Stimulated activated naive CD4-positive, alpha-beta T cell treated with Interleukin-2 at 50 U/mL for 16 hours (primary cell): ENCODE measurements at regions not wholly inside any gene's neighbourhood (a gene's known extent, or its start where the extent isn't known, plus 50 kb on each side); places are given as distances from the start of the nearest gene placed in this dataset.

Experiments used
- DNase-seq: peaks from one replicate; lab custom pipeline; 2025; lab: John Stamatoyannopoulos, UW

- no peak for DNase-seq
These were observed 1165.2 kb upstream of the PRKX start for GRCh38 chrX:4878640-4879039.

- DNase-seq: no peak
These were observed 1162.8 kb upstream of the PRKX start for GRCh38 chrX:4876268-4876667.

GRCh38 chrX:4851534-4851933, 1138.1 kb upstream of the PRKX start:
- DNase-seq: no peak

GRCh38 chrX:4850312-4850711, 1136.9 kb upstream of the PRKX start:
- no peak for DNase-seq

DNA sequence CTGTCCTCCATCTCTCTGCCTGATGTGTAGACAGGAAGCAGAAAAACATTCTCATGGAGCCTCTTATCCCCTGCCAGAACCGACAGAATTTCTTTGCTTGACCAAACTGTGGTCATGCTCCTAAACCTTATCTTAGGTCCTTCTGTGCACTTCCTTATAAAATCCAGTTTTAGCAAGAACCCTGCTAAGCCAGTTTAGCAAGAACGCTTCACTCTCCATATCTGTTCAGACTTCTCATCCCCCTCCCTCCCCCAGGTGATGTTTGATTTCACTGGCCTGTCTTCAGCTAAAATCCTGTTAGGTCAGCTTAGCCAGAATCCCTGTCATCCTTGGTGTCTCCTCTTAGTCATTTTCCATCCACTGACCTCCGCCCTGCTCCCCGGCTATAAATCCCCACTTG, 1130.9 kb upstream of the PRKX start:
- no peak for DNase-seq

DNA sequence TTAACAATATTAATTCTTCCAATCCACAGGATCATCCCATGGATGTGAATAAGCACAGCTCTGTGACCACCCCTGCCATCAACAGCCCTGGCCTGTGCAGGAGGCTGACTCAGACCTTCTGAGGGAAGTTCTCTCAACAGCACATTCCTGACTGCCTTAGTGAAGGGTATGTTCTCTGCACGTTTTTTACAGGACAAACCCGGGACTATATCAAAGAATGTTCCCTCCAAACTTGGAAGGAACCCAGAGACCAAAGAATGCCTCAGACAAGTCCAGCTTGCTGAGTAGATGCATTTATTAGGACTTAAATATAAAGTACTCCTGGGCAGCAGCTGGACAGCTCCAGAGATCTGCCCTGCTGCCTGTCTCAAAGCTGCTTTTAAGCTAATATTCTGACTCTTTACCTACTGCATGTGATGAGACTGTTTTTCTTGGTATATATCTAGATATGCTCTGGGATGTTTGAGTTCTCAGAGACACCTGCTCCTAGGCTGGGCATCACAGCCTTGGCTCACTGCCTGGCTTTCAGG, 1127.8 kb upstream of the PRKX start:
- no peak for DNase-seq

DNA sequence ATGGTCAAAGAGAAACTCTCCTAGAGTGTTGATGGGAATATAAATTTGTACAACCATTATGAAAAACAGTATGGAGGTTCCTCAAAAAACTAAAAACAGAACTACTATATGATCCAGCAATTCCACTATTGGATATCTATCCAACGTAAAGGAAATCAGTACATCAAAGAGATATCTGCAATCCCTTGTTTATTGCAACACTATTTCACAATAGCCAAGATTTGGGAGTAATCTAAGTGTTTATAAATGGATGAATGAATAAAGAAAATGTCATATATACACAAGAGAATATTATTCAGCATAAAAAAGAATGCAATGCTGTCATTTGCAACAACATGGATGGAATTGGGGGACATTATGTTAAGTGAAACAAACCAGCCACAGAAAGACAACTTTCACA, 1118.1 kb upstream of the PRKX start:
- DNase-seq: no peak

DNA sequence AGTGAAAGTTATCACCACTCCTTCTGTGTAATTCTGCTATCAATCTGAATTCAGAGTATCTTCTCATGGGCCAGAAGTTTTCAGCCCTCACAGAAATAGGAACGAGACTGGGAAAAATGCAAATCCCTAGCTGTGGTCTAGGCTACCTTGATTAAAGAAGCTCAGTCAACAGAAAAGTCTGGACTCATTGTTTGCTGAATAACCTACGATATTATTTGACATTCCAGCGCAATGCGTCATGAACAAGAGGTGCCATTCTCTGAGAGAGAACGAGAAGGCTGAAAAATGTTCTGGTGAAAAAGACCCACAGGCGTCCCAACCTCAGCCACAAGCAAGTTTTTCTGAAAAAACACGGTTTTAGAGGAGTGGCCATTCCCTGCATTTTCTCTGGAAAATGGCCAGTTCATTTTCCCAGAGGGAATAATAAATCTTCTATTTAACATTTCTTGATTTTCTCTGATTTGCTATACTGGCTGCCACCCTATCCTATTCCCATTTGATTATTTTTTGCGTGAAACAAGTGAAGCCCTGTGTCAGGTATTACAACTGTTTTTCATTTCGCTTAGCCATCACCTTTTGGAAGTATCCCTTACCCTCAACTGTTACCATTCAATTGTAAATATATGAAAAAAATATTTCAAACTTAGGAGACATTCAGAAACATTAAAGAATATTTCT, 1117.6 kb upstream of the PRKX start:
- DNase-seq: no peak

DNA sequence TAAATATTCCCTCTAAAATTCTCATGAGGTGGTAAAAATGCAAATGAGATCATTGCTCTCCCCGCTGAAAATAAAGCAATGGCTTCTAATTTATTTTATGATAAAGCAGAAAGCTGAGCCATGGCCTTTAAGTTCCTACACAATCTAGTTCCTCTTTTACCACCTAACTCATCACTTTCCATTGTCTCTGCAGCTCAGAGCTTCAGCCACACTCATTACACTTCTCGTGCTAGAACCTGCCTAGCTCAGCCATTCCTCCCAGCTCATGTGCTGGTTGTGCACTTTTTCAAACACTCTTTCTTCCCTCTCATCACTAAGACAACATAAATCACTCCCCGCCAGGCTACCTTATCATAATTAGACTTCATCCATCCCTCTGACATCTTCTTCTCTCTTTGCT, 1112.1 kb upstream of the PRKX start:
- DNase-seq: no peak

GRCh38 chrX:4809571-4809970, 1096.1 kb upstream of the PRKX start:
- DNase-seq: no peak

DNA sequence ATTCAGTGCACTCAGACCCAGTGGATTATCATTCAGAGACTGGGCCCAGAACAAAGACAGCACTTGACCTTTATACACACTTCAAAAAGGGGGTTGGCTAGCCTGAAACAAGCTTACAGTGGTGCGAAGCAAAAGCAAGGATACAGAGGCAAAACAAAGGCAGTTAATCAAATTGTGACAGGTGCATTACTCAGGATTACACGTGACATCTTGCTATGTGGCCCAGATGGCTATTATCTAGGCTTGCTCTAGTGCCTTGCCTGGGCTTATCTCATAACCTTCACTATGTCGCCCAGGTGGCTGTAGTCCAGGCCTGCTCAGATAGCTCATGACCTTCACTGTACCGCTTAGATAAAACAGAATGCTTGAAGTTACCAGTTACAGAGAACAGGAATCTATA, 1092.1 kb upstream of the PRKX start:
- DNase-seq: no peak

DNA sequence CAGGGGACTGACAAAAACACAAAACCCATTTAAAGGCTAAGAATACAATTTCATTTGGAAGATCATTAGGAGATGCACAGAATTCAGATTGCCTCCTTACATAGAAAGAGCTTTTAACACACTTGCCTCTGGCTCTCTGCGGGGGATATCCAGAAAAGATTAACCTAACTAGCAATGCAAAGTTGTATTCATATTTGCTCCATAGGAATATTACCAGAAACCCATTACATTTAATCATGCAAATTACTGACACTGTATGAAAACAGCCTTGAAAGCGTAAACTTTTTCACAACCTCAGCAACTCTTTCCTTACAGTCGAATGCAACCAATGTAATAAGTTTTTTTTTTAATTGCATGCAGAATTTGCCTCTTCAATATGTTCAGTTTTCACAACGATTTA, 1087.3 kb upstream of the PRKX start:
- no peak for DNase-seq

DNA sequence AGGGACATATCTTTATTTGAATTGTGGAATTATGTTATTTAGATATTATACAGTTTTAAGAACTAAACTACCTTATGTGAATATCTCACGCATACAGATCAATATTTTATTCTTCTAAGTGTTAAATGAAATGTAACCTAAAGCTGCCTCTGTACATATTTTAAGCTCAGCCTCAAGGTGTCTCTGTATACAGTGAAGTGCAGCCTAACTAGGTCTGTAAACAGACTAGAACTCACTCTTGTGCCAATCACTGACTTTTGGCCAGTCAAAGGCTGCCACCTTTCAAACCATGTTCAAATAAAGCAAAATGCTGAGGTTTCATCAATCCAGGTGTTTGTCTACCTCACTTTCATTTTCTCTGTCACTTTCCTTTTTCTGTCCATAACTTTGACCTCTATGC, 1074.5 kb upstream of the PRKX start:
- DNase-seq: no peak

DNA sequence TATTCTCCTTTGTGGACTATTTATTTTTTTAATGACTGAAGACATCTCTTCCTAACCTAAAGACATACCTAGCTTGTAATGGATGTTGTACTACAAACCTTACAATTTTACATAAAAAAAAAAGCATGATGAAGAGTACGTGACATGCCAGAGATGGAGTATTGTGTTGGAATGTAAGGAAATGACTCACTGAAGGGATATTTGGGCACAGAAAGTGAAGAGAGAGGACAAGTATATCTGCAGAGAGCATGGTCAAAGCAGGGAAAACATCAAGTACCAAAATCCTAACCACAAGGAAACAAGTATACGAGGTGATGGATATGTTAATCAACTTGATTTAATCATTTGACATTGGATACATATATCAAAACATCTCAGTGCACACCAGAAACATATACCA, 1051.4 kb upstream of the PRKX start:
- no peak for DNase-seq

GRCh38 chrX:4762196-4762595, 1048.7 kb upstream of the PRKX start:
- DNase-seq: no peak

GRCh38 chrX:4754878-4755604, 1041.6 kb upstream of the PRKX start:
- no peak for DNase-seq

DNA sequence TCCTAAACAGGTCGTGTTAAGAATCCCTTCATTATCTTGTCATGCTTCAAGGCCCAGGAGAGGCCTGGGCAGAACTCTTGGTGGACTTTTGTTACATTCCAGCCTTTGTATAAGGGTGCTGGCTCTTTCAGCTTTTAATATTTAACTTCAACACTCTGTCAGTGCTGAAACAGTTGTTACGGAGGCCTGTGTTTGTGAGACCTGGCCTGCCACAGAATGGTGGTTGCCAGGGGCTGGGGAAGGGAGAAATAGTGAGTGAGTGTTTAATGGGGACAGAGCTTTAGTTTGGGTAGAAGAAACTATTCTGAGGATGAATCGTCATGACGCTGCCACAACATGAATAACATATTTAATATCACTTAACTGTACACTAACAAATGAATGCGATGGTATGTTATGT, 1027.6 kb upstream of the PRKX start:
- no peak for DNase-seq

DNA sequence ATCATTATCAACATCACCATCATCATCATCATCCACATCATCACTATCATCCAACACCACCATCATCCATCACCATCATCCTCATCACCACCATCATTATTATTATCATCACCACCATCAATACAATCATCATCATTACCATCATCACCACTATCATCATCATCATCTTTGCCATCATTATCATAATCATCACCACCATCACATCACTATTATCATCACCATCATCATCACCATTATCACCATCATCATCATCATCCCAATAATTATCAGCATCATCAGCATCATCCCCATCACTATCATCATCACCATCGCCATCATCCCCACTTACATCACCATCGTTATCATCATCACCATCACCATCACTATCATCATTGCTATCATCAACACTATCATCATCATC, 1021.9 kb upstream of the PRKX start:
- no peak for DNase-seq

DNA sequence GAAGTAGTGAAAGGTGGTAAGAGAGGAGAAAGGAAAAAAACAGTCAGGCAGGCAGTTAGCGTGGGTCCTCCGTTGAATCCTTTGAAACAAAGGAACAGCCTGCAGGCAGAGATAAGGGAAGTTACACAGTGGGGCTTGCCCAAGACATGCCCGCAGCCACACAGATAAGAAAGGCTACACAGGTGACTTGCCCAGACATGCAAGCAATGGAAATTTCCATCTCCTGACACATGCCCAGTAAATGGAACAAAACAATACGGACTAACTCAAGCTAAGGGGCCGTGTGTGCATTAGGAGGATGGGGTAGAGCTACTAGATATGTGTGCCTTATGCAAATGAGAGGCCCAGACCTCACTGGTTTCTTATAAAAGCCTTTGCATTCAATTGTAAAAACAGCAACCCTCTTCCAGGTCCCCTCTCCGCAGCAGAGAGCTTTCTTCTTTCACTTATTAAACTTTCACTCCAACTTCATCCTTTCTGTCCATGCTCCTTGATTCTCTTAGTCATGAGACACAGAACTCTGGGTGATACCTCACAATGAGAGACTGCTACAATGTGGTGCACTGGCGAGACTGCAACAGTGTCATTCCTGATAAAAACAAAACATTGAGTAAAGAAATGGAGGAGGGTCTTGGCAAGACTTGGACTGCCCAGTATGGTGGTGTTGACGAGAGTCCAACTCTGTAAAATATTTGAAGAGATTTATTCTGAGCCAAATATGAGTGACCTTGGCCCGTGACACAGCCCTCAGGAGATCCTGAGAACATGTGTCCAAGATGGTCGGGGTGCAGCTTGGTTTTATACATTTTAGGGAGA, 997.4 kb upstream of the PRKX start:
- DNase-seq: no peak

DNA sequence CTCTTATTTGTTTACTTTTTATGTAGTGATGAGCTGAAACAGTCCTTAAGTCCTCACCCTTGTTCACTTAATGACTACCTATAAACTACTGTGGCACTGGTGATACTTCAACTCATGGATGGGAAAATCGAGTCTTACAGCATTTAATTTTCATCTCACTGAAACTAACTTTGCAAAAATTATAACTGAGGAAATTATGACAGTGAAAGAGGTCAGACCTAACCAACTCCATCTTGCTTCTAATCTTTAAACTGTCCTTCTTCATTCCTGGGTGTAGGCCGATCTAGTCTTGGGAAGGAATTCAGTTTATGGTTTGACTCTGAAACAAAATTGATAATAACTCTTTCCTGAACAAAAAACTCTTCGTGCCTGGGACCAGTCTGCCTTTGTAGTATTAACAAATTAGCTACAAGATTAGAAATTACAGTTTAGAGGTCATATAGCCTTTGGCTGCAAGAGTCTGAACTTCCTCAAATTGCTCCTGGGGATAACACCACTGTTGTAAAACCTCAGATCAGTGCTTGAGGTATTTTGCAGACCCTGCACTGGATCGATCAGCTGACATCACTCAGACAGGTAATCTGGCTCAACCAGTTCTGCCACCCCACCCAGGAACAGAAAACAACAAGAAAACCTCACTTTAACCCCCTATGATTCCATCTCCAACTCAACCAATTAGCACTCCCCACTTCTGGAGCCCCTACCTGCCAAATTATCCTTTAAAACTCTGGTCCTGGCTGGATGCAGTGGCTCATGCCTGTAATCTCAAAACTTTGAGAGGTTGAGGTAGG, 995.7 kb upstream of the PRKX start:
- DNase-seq: no peak

DNA sequence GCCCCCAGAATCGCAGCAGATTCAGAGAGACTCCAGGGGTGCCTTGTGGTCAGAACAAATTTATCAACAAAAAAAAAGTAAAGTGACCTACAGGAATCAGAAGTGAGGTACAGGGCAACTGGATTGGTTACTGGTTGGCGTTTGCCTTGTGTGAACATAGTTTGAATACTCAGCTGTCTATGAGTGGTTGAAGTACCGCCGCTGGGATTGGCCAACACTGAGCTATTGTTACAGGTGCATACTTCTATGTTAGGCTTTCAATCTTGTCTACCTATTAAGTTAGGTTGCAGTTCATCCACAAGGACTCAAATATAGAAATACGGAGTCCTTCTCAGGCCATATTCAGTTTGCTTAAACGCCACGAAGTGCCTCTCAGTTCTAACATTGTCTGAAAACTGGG, 993.5 kb upstream of the PRKX start:
- no peak for DNase-seq

GRCh38 chrX:4690521-4690920, 977.1 kb upstream of the PRKX start:
- no peak for DNase-seq
